Type B pancreatic cell (in vitro differentiated cells): ENCODE measurements at regions not wholly inside any gene's neighbourhood (a gene's known extent, or its start where the extent isn't known, plus 50 kb on each side); places are given as distances from the start of the nearest gene placed in this dataset.
A peak's percentile ranks its signal among the peaks of the same experiment; 100 is the strongest.

Experiments
- DNase-seq: peaks from one replicate; pipeline ENCODE4 v3.0.0; 2021; ENCODE audit warnings: mixed read lengths; ENCODE audit not compliant: unreplicated experiment; ENCODE audit errors: extremely low spot score
- H3K27ac Mint-ChIP-seq: 2 replicates; pipeline ENCODE4 v1.8.0; 2021; ENCODE audit warnings: mild to moderate bottlenecking, mixed read lengths
- H3K27me3 Mint-ChIP-seq: 2 replicates; pipeline ENCODE4 v1.8.0; 2021; ENCODE audit warnings: mixed read lengths
- H3K36me3 Mint-ChIP-seq: 2 replicates; pipeline ENCODE4 v1.8.0; 2021; ENCODE audit warnings: mixed read lengths
- H3K4me1 Mint-ChIP-seq: one replicate; pipeline ENCODE4 v1.8.0; 2021; ENCODE audit warnings: mixed read lengths; ENCODE audit not compliant: unreplicated experiment
- H3K4me3 Mint-ChIP-seq: 2 replicates; pipeline ENCODE4 v1.8.0; 2021; ENCODE audit warnings: mild to moderate bottlenecking, mixed read lengths
- H3K9me3 Mint-ChIP-seq: 2 replicates; pipeline ENCODE4 v1.8.0; 2021; ENCODE audit warnings: mixed read lengths
- CTCF ChIP-seq: fragments of 200-600 bp; sonication (generic); conservative IDR thresholded peaks from 2 replicates; pipeline ENCODE4 v1.5.0; 2021; ENCODE audit warnings: antibody characterized with exemption, mild to moderate bottlenecking

GRCh38 chr2:120401275-120402066, 55.5 kb downstream of the INHBB start:
- no peak for TF ChIP-seq CTCF
- H3K9me3 Mint-ChIP-seq, result no peaks in the 10 kb centered on the region
- peaks cover 11% of the 10 kb centered on the region for H3K4me1 Mint-ChIP-seq

DNA sequence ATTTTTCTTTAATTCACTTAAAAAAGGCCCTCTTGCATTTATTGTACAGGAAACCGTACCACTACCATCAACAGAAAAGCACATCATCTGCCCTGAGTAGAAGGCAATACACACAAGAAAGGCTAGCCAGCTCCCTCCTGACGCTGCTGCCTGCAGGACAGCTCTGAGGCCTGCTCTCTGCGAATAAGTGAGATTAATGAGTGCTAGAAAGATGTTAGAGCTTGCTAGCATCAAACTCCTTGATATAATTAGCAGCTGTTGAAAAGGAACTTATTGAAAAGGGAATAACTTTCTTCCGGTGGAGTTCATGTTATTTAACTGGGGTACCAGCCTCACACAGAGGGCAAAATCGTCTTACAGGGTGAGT, 56.1 kb downstream of the INHBB start:
- Mint-ChIP-seq H3K27ac (no peak overlapping the region), H3K27me3 (peaks cover 4% of the 10 kb centered on the region), H3K36me3 (no peaks in the 10 kb centered on the region), H3K9me3 (no peaks in the 10 kb centered on the region), H3K4me3 (no peak overlapping the region), H3K4me1 (peaks cover 9% of the 10 kb centered on the region)
- TF ChIP-seq CTCF, result no peak
- DNase-seq, result no peak

More at GRCh38 chr2:120401275-120402066, 55.5 kb downstream of the INHBB start:
- Mint-ChIP-seq H3K27ac (no peak overlapping the region), H3K4me3 (no peak overlapping the region), H3K36me3 (no peaks in the 10 kb centered on the region), H3K27me3 (peaks cover 5% of the 10 kb centered on the region)
- peak; percentile 56 for DNase-seq

DNA sequence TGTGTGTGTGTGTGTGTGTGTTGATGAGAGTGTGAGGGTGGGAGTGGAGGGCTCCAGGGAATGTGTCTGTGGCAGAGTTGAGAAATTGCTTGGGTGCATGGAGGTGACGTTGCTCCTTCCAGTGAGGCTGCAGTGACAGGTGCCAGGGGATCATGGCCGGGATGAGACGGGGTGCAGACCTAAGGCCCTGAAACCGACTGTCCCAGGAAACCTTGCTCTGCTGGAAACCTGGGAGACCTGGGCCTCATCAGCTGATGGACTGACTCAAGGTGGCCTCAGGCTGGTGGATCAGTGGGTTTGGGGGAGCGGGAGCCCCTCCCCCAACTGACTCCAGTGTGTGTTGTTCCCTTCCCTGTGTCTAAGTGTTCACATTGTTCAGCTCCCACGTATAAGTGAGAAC, 56.6 kb downstream of the INHBB start:
- Mint-ChIP-seq H3K4me1 (peaks cover 6% of the 10 kb centered on the region), H3K27ac (no peak overlapping the region), H3K9me3 (no peaks in the 10 kb centered on the region), H3K36me3 (no peaks in the 10 kb centered on the region), H3K27me3 (no peaks in the 10 kb centered on the region), H3K4me3 (no peak overlapping the region)
- no peak for TF ChIP-seq CTCF
- peak; percentile 53 for DNase-seq

- Mint-ChIP-seq H3K36me3 (no peaks in the 10 kb centered on the region), H3K27me3 (no peaks in the 10 kb centered on the region), H3K9me3 (no peaks in the 10 kb centered on the region), H3K4me3 (no peak overlapping the region), H3K4me1 (peaks cover 6% of the 10 kb centered on the region), H3K27ac (no peak overlapping the region)
- peak; percentile 50 for DNase-seq
- no peak for TF ChIP-seq CTCF
These were observed 57.3 kb downstream of the INHBB start for GRCh38 chr2:120403261-120403660.

DNA sequence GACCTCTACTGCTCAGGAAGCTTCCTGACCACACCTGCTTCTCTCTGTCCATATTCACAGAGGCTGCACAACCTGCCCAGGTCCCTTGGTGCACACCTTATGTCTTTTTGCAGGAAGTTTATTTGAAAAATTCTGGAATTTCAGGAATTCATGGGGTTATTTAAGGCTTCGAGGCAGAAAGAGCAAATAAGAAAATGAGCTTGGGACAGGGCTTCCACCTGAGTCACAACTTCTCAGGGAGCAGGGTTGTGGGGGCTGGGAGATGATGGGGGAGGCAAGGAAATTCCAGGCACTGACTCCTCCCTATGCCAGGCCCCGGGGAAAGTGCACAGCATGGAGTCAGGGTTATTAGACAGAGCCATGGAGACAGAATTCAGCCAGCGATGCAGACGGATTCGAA, 57.7 kb downstream of the INHBB start:
- Mint-ChIP-seq H3K4me1 (peaks cover 6% of the 10 kb centered on the region), H3K27me3 (no peaks in the 10 kb centered on the region), H3K36me3 (no peaks in the 10 kb centered on the region), H3K4me3 (no peak overlapping the region), H3K9me3 (no peaks in the 10 kb centered on the region), H3K27ac (no peak overlapping the region)
- no peak for TF ChIP-seq CTCF
- no peak for DNase-seq
